H54 (cell line): ENCODE measurements at regions not wholly inside any gene's neighbourhood (a gene's known extent, or its start where the extent isn't known, plus 50 kb on each side); places are given as distances from the start of the nearest gene placed in this dataset.

Experiments
- DNase-seq: peaks from one replicate; pipeline ENCODE4 v3.0.0; 2011; ENCODE audit warnings: low spot score, mixed read lengths; ENCODE audit not compliant: insufficient read length
- FAIRE-seq: peaks from 3 replicates; lab custom pipeline; 2011; peaks lifted over from hg19 to GRCh38; lab: Jason Lieb, UNC
- POLR2A ChIP-seq: IDR thresholded peaks from 2 replicates; pipeline ENCODE4 v1.6.1; 2011; ENCODE audit warnings: low read depth, mild to moderate bottlenecking, low read length

GRCh38 chr2:217252181-217252580 lies 392.3 kb upstream of the TNP1 start:
- FAIRE-seq (no peak), DNase-seq (no peak)
- TF ChIP-seq POLR2A, result no peak

GRCh38 chr2:217250013-217250524 lies 390.2 kb upstream of the TNP1 start:
- TF ChIP-seq POLR2A, result no peak
- FAIRE-seq (no peak), DNase-seq (no peak)

GRCh38 chr2:217249121-217250012 lies 389.5 kb upstream of the TNP1 start:
- no peak for DNase-seq
- TF ChIP-seq POLR2A, result no peak
- FAIRE-seq, result no peak

- DNase-seq (no peak), FAIRE-seq (no peak)
- no peak for TF ChIP-seq POLR2A
Measured at GRCh38 chr2:217248312-217248935, 388.6 kb upstream of the TNP1 start.

GRCh38 chr2:217247476-217247875 lies 387.6 kb upstream of the TNP1 start:
- FAIRE-seq (no peak), DNase-seq (no peak)

GRCh38 chr2:217246108-217246507 lies 386.2 kb upstream of the TNP1 start:
- no peak for TF ChIP-seq POLR2A
- no peak for DNase-seq
- FAIRE-seq, result no peak

More at GRCh38 chr2:217247476-217247875, 387.6 kb upstream of the TNP1 start:
- no peak for TF ChIP-seq POLR2A

GRCh38 chr2:217244815-217245214 lies 385.0 kb upstream of the TNP1 start:
- no peak for TF ChIP-seq POLR2A
- DNase-seq (no peak), FAIRE-seq (no peak)

- DNase-seq (no peak), FAIRE-seq (no peak)
- no peak for TF ChIP-seq POLR2A
Measured at GRCh38 chr2:217242947-217243346, 383.1 kb upstream of the TNP1 start.

- TF ChIP-seq POLR2A, result no peak
- no peak for DNase-seq
- no peak for FAIRE-seq
Measured at GRCh38 chr2:217231724-217232123, 371.9 kb upstream of the TNP1 start.

- TF ChIP-seq POLR2A, result no peak
- FAIRE-seq, result no peak
- DNase-seq, result no peak
Measured at GRCh38 chr2:217231212-217231611, 371.3 kb upstream of the TNP1 start.

GRCh38 chr2:217228732-217229131 lies 368.9 kb upstream of the TNP1 start:
- no peak for FAIRE-seq
- no peak for DNase-seq
- no peak for TF ChIP-seq POLR2A

GRCh38 chr2:217227794-217228193 lies 367.9 kb upstream of the TNP1 start:
- no peak for FAIRE-seq

GRCh38 chr2:217225596-217225995 lies 365.7 kb upstream of the TNP1 start:
- FAIRE-seq, result no peak
- no peak for TF ChIP-seq POLR2A
- DNase-seq, result no peak

More at GRCh38 chr2:217227794-217228193, 367.9 kb upstream of the TNP1 start:
- no peak for TF ChIP-seq POLR2A
- DNase-seq, result no peak

- FAIRE-seq (peak; percentile 79), DNase-seq (peak; percentile 11)
- TF ChIP-seq POLR2A, result no peak
Measured at GRCh38 chr2:217223222-217223930, 363.5 kb upstream of the TNP1 start.
